Osteoblast (primary cell): ENCODE measurements at regions not wholly inside any gene's neighbourhood (a gene's known extent, or its start where the extent isn't known, plus 50 kb on each side); places are given as distances from the start of the nearest gene placed in this dataset.
"Not testable (repeated sequence)": the region's sequence is repeated elsewhere in the genome, so short reads cannot be mapped to it uniquely, and the experiment has no call there.

Experiments
- DNase-seq: peaks from one replicate; pipeline ENCODE4 v3.0.0; 2011; ENCODE audit warnings: low spot score, mixed read lengths; ENCODE audit not compliant: insufficient read length; ENCODE audit errors: missing footprints
- H2AFZ ChIP-seq: 2 replicates; pipeline ENCODE4 v1.6.0; 2011; ENCODE audit warnings: mild to moderate bottlenecking, low read length
- H3K27ac ChIP-seq: 2 replicates; pipeline ENCODE4 v1.5.1; 2011; ENCODE audit warnings: mild to moderate bottlenecking, low read depth, low read length, moderate library complexity
- H3K27me3 ChIP-seq: 2 replicates; pipeline ENCODE4 v1.6.0; 2012; ENCODE audit warnings: mild to moderate bottlenecking, control low read depth, inconsistent platforms, low read length, moderate library complexity; ENCODE audit not compliant: insufficient read depth
- H3K36me3 ChIP-seq: 2 replicates; pipeline ENCODE4 v1.5.1; 2011; ENCODE audit warnings: mild to moderate bottlenecking, low read length, control low read depth, moderate library complexity; ENCODE audit not compliant: insufficient read depth
- H3K4me1 ChIP-seq: 2 replicates; pipeline ENCODE4 v1.5.1; 2011; ENCODE audit warnings: mild to moderate bottlenecking, low read length, control low read depth, moderate library complexity; ENCODE audit not compliant: insufficient read depth
- H3K4me2 ChIP-seq: 2 replicates; pipeline ENCODE4 v1.6.0; 2011; ENCODE audit warnings: mild to moderate bottlenecking, low read length; ENCODE audit not compliant: insufficient read depth
- H3K4me3 ChIP-seq: fragments of 200-600 bp; sonication (generic); 3 replicates; pipeline ENCODE4 v1.5.1; 2012; ENCODE audit warnings: mild to moderate bottlenecking, low read length, inconsistent platforms; ENCODE audit not compliant: insufficient read depth
- H3K79me2 ChIP-seq: 2 replicates; pipeline ENCODE4 v1.6.0; 2012; ENCODE audit warnings: mild to moderate bottlenecking, low read length, control low read depth, inconsistent platforms; ENCODE audit not compliant: insufficient read depth
- H3K9me3 ChIP-seq: 2 replicates; pipeline ENCODE4 v1.5.1; 2011; ENCODE audit warnings: low read depth, low read length, control low read depth
- H4K20me1 ChIP-seq: 2 replicates; pipeline ENCODE4 v1.6.0; 2012; ENCODE audit warnings: mild to moderate bottlenecking, low read length, control low read depth; ENCODE audit not compliant: insufficient read depth
- TF ChIP-seq, protein P1 (sequence below): IDR thresholded peaks from 2 replicates; pipeline ENCODE4 v1.5.1; 2011; ENCODE audit warnings: mild to moderate bottlenecking, low read depth, low read length, moderate library complexity; ENCODE audit errors: extremely low read depth

DNA sequence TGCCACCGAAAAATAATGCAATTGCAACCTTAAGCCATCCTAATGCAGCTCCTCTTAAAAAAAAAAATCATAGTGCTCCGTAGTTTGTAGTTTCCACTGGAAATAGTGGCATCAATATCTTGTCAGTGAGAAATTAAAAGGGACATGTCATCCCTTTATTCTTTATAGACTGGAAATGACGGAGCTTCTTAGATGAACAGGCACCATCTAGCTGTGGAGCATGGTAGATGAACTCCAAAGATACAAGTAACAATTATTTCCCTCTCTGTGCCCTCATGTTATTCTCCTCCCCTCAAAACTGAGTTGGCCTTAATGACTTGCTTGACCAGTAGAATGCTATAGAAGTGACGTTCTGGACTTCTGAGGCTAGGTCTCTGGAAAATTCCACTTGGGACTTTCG lies 268.1 kb upstream of the SPTLC3 start:
- H3K9me3 ChIP-seq = no peaks in the 10 kb centered on the region
- H3K27me3 ChIP-seq = no peaks in the 10 kb centered on the region
- no peak overlapping the region for H2AFZ ChIP-seq
- DNase-seq = no peak
- no peaks in the 10 kb centered on the region for H4K20me1 ChIP-seq
- H3K4me1 ChIP-seq = no peaks in the 10 kb centered on the region
- TF ChIP-seq, protein P1, sequence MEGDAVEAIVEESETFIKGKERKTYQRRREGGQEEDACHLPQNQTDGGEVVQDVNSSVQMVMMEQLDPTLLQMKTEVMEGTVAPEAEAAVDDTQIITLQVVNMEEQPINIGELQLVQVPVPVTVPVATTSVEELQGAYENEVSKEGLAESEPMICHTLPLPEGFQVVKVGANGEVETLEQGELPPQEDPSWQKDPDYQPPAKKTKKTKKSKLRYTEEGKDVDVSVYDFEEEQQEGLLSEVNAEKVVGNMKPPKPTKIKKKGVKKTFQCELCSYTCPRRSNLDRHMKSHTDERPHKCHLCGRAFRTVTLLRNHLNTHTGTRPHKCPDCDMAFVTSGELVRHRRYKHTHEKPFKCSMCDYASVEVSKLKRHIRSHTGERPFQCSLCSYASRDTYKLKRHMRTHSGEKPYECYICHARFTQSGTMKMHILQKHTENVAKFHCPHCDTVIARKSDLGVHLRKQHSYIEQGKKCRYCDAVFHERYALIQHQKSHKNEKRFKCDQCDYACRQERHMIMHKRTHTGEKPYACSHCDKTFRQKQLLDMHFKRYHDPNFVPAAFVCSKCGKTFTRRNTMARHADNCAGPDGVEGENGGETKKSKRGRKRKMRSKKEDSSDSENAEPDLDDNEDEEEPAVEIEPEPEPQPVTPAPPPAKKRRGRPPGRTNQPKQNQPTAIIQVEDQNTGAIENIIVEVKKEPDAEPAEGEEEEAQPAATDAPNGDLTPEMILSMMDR = no peak
- no peak overlapping the region for H3K4me3 ChIP-seq
- no peaks in the 10 kb centered on the region for H3K79me2 ChIP-seq
- H3K4me2 ChIP-seq = no peak overlapping the region
- no peak overlapping the region for H3K27ac ChIP-seq
- no peaks in the 10 kb centered on the region for H3K36me3 ChIP-seq

DNA sequence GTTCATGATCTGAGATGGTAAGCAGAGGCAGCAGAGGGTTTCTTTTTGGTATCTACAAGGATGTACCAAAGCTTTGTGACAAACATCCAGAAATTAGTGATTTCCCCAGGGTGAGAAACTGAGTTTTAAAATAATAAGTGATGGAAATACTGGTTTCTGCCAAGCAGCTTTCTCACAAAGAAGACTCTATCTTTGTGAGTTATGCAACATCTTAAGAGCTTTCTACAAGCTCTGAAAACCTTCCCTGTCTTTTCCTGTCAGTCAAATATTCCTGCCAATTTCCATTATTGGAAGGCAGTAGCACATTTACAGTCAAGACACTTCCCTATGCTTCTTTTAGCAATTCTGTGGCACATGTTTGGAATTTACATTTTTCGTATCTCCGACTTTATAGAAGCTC lies 264.7 kb upstream of the SPTLC3 start:
- Histone ChIP-seq H4K20me1 (no peaks in the 10 kb centered on the region), H3K4me3 (no peak overlapping the region), H3K27me3 (no peaks in the 10 kb centered on the region), H3K4me1 (no peaks in the 10 kb centered on the region), H3K36me3 (no peaks in the 10 kb centered on the region), H3K27ac (no peak overlapping the region), H2AFZ (no peak overlapping the region), H3K79me2 (no peaks in the 10 kb centered on the region), H3K4me2 (no peak overlapping the region), H3K9me3 (no peaks in the 10 kb centered on the region)
- no peak for DNase-seq
- TF ChIP-seq, protein P1 = no peak

DNA sequence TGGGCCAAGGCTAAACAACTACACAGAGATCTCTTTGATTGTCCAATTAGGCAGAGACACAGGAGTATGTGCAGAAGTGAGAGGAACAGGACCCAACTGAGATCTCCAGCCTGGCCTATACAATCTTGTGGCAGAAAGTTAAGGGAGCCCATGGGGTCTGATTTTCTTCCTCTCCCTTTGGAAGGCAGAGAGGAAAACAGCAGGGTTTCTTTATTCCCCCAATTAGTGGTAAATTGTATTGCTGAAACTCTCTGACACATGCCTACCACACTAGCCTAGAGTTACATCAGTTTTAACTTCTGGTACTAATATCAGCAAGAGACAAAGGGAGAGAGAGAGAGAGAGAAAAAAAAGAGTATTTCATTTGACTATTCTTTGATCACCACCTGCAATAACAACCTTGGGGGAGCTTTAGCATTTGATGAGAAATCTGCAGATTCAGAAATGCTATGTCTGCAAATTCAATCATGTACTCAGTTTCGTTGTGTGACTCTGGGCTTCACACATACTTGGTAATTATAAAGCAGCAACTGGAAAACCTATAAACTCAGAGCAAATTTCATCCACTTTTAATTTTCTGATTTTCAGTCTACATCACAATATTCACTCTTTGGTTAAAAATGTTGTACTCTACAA lies 260.3 kb upstream of the SPTLC3 start:
- Histone ChIP-seq H3K4me2 (no peak overlapping the region), H3K36me3 (no peaks in the 10 kb centered on the region), H3K4me1 (no peaks in the 10 kb centered on the region), H3K79me2 (no peaks in the 10 kb centered on the region), H2AFZ (no peak overlapping the region), H3K9me3 (no peaks in the 10 kb centered on the region), H4K20me1 (no peaks in the 10 kb centered on the region), H3K4me3 (no peak overlapping the region), H3K27ac (no peak overlapping the region), H3K27me3 (no peaks in the 10 kb centered on the region)
- TF ChIP-seq, protein P1 = no peak
- no peak for DNase-seq

DNA sequence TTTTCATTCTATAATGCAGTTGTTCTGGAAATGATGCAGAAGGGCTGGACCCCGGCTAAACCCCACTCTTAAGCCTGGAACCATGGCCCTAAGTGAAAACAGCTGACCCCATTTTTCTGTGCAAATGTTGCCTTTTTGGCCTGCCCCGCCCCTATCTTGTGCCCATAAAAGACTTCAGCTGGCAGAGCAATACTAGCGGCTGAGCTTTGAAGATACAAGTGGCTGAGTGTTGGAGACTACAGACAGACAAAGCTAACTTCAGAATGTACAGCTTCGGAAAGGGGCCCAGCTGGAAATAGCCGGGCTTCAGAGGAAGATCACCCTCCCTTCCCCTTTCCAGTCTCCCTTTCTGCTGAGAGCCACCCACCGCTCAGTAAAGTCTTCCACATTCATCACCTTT lies 258.6 kb upstream of the SPTLC3 start:
- Histone ChIP-seq H3K4me1 (no peaks in the 10 kb centered on the region), H3K36me3 (no peaks in the 10 kb centered on the region), H3K27me3 (no peaks in the 10 kb centered on the region), H3K27ac (no peak overlapping the region), H2AFZ (no peak overlapping the region), H3K79me2 (no peaks in the 10 kb centered on the region), H3K9me3 (no peaks in the 10 kb centered on the region), H3K4me2 (no peak overlapping the region), H3K4me3 (no peak overlapping the region), H4K20me1 (no peaks in the 10 kb centered on the region)
- DNase-seq = no peak
- TF ChIP-seq, protein P1 = no peak

DNA sequence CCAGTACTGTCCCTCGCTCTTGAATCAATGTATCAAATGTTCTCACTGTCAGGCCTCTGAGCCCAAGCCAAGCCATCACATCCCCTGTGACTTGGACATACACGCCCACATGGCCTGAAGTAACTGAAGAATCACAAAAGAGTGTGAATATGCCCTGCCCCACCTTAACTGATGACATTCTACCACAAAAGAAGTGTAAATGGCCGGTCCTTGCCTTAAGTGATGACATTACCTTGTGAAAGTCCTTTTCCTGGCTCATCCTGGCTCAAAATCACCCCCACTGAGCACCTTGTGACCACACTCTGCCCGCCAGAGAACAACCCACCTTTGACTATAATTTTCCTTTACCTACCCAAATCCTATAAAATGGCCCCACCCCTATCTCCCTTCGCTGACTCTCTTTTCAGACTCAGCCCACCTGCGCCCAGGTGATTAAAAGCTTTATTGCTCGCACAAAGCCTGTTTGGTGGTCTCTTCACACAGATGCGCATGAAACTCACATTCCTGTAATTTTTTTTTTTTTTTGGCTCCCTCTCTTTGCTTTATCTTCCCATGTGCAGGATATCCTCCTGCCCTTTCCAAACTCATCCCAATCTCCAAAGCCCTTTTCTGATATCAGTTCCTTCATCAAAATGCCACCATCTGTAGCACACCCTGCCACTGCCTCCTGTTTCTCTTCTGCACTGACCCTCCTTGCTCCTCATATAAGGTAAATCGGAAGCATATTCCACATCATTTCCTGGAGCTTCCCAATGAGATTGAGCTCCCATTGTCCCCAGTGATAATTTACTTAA lies 255.7 kb upstream of the SPTLC3 start:
- not testable (repeated sequence) for H3K9me3 ChIP-seq, H3K36me3 ChIP-seq, H3K4me2 ChIP-seq, H3K79me2 ChIP-seq, H3K4me1 ChIP-seq, H3K27ac ChIP-seq, H3K4me3 ChIP-seq, DNase-seq, H3K27me3 ChIP-seq, H2AFZ ChIP-seq, H4K20me1 ChIP-seq

DNA sequence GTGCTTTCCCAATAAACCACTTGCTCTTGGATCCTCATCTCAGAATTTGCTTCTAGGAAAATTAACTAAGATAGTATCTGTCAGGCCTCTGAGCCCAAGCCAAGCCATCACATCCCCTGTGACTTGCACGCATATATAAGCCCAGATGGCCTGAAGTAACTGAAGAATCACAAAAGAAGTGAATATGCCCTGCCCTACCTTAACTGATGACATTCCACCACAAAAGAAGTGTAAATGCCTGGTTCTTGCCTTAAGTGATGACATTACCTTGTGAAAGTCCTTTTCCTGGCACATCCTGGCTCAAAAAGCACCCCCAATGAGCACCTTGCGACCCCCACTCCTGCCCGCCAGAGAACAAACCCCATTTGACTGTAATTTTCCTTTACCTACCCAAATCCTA lies 255.0 kb upstream of the SPTLC3 start:
- not testable (repeated sequence) for DNase-seq, H3K27ac ChIP-seq, H2AFZ ChIP-seq, H3K36me3 ChIP-seq, H3K4me2 ChIP-seq, H3K4me1 ChIP-seq, H3K79me2 ChIP-seq, H3K4me3 ChIP-seq, H3K27me3 ChIP-seq, H3K9me3 ChIP-seq, H4K20me1 ChIP-seq
